RWPE2 (cell line): ENCODE measurements at regions not wholly inside any gene's neighbourhood (a gene's known extent, or its start where the extent isn't known, plus 50 kb on each side); places are given as distances from the start of the nearest gene placed in this dataset.

Experiments
- ATAC-seq: fragments of 200-7000 bp; cut with Tn5 transposase; 3 replicates; pipeline ENCODE4 v1.9.1; 2021; ENCODE audit warnings: low read depth
- DNase-seq: peaks from one replicate; pipeline ENCODE4 v3.0.0-alpha.2; 2020; ENCODE audit warnings: low spot score
- H3K27ac ChIP-seq: fragments of 450-650 bp; 2 replicates; pipeline ENCODE4 v1.5.1; 2017; ENCODE audit warnings: mild to moderate bottlenecking; ENCODE audit not compliant: poor library complexity, severe bottlenecking
- H3K27me3 ChIP-seq: fragments of 250-450 bp; sonication (Bioruptor Pico); 2 replicates; pipeline ENCODE4 v1.5.1; 2021; ENCODE audit warnings: mild to moderate bottlenecking, moderate library complexity; ENCODE audit not compliant: insufficient read depth, poor library complexity, severe bottlenecking
- H3K36me3 ChIP-seq: fragments of 250-450 bp; sonication (Bioruptor Pico); 2 replicates; pipeline ENCODE4 v1.5.1; 2020; ENCODE audit warnings: low read depth, mild to moderate bottlenecking, moderate library complexity
- H3K4me1 ChIP-seq: fragments of 250-450 bp; sonication (Bioruptor Pico); 2 replicates; pipeline ENCODE4 v1.5.1; 2021; ENCODE audit warnings: mild to moderate bottlenecking, moderate library complexity; ENCODE audit not compliant: insufficient read depth, poor library complexity, severe bottlenecking
- H3K4me3 ChIP-seq: fragments of 250-450 bp; sonication (Bioruptor Pico); 2 replicates; pipeline ENCODE4 v1.5.1; 2021; ENCODE audit warnings: mild to moderate bottlenecking, moderate library complexity; ENCODE audit not compliant: severe bottlenecking
- H3K9me3 ChIP-seq: fragments of 250-450 bp; sonication (Bioruptor Pico); 2 replicates; pipeline ENCODE4 v1.5.1; 2021; ENCODE audit warnings: mild to moderate bottlenecking, moderate library complexity; ENCODE audit not compliant: severe bottlenecking
- TF ChIP-seq, protein P1 (sequence below): fragments of 450-650 bp; IDR thresholded peaks from one replicate; pipeline ENCODE4 v1.5.1; 2017; ENCODE audit warnings: mild to moderate bottlenecking, moderate library complexity; ENCODE audit not compliant: poor library complexity, severe bottlenecking

GRCh38 chr10:130409331-130409730, 273.1 kb downstream of the GLRX3 start:
- ATAC-seq (no peak), DNase-seq (no peak)
- no peak overlapping the region for H3K4me3 ChIP-seq
- H3K27ac ChIP-seq: no peak overlapping the region
- no peaks in the 10 kb centered on the region for H3K9me3 ChIP-seq
- H3K4me1 ChIP-seq: no peaks in the 10 kb centered on the region
- TF ChIP-seq, protein P1, sequence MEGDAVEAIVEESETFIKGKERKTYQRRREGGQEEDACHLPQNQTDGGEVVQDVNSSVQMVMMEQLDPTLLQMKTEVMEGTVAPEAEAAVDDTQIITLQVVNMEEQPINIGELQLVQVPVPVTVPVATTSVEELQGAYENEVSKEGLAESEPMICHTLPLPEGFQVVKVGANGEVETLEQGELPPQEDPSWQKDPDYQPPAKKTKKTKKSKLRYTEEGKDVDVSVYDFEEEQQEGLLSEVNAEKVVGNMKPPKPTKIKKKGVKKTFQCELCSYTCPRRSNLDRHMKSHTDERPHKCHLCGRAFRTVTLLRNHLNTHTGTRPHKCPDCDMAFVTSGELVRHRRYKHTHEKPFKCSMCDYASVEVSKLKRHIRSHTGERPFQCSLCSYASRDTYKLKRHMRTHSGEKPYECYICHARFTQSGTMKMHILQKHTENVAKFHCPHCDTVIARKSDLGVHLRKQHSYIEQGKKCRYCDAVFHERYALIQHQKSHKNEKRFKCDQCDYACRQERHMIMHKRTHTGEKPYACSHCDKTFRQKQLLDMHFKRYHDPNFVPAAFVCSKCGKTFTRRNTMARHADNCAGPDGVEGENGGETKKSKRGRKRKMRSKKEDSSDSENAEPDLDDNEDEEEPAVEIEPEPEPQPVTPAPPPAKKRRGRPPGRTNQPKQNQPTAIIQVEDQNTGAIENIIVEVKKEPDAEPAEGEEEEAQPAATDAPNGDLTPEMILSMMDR: no peak
- H3K36me3 ChIP-seq: no peaks in the 10 kb centered on the region
- H3K27me3 ChIP-seq: no peaks in the 10 kb centered on the region

GRCh38 chr10:130409931-130410330, 273.7 kb downstream of the GLRX3 start:
- TF ChIP-seq, protein P1: no peak
- no peaks in the 10 kb centered on the region for H3K36me3 ChIP-seq

GRCh38 chr10:130411496-130412085, 275.4 kb downstream of the GLRX3 start:
- no peak for ATAC-seq
- Histone ChIP-seq H3K4me3 (no peak overlapping the region), H3K9me3 (no peaks in the 10 kb centered on the region), H3K36me3 (no peaks in the 10 kb centered on the region), H3K27me3 (no peaks in the 10 kb centered on the region), H3K27ac (no peak overlapping the region), H3K4me1 (no peaks in the 10 kb centered on the region)
- TF ChIP-seq, protein P1: no peak
- DNase-seq: no peak

More at GRCh38 chr10:130409931-130410330, 273.7 kb downstream of the GLRX3 start:
- no peaks in the 10 kb centered on the region for H3K4me1 ChIP-seq
- H3K27me3 ChIP-seq: no peaks in the 10 kb centered on the region
- no peak for DNase-seq
- H3K27ac ChIP-seq: no peak overlapping the region
- H3K4me3 ChIP-seq: no peak overlapping the region
- no peak for ATAC-seq
- no peaks in the 10 kb centered on the region for H3K9me3 ChIP-seq

DNA sequence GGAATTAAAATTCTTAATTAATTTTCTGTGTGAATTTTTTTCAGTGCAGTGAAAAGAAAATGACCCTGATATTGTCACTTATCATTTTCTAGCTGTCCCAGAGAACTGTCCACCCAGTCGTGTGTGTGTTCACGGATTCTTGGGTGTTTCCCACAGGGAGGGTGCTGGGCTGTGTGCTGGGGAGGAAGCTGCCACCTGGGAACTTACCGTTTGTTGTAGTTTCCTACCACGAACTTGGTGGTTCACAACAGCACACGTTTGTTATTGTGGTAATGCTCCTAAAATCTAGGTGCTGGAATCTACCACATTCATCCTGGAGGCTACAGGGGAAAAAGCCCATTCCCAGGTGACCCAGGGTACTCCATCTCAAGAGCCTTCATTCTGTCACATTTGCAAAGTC, 276.1 kb downstream of the GLRX3 start:
- H3K4me1 ChIP-seq: no peaks in the 10 kb centered on the region
- no peak overlapping the region for H3K27ac ChIP-seq
- no peaks in the 10 kb centered on the region for H3K27me3 ChIP-seq
- no peak overlapping the region for H3K4me3 ChIP-seq
- no peaks in the 10 kb centered on the region for H3K9me3 ChIP-seq
- ATAC-seq: no peak
- no peaks in the 10 kb centered on the region for H3K36me3 ChIP-seq
- TF ChIP-seq, protein P1: no peak
- DNase-seq: no peak

DNA sequence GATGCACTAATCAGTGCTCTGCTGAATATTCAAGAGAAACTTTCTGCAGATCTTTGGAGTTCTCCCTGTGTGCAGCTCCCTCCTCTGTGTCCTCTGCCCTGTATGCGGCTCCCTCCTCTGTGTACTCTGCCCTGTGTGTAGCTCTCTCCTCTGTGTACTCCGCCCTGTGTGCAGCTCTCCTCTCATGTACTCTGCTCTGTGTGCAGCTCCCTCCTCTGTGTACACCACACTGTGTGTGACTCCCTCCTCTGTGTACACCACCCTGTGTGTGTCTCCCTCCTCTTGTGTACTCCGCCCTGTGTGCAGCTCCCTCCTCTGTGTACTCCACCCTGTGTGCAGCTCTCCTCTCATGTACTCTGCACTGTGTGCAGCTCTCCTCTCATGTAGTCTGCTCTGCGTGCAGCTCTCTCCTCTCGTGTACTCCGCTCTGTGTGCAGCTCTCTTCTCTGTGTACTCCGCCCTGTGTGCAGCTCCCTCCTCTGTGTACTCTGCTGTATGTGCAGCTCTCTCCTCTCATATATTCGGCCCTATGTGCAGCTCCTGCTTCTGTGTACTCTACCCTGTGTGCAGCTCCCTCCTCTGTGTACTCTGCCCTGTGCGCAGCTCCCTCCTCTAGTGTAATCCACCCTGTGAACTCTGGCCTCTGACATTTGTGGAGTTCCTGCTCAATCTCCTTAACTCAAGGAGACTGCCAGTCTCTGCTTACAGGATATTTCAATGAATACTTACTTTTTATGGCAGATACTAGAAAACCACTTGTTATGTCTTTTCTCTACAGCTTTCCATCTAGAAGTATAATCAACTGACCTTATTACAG, 280.4 kb downstream of the GLRX3 start:
- no peak overlapping the region for H3K27ac ChIP-seq
- no peak overlapping the region for H3K4me3 ChIP-seq
- no peak for ATAC-seq
- H3K4me1 ChIP-seq: no peaks in the 10 kb centered on the region
- H3K36me3 ChIP-seq: no peaks in the 10 kb centered on the region
- no peak for DNase-seq
- H3K27me3 ChIP-seq: no peaks in the 10 kb centered on the region
- TF ChIP-seq, protein P1: no peak
- no peaks in the 10 kb centered on the region for H3K9me3 ChIP-seq
